IMR-90 (cell line): ENCODE measurements at regions not wholly inside any gene's neighbourhood (a gene's known extent, or its start where the extent isn't known, plus 50 kb on each side); places are given as distances from the start of the nearest gene placed in this dataset.

ENCODE experiments used
- BHLHE40 ChIP-seq: fragments of 150-350 bp; IDR thresholded peaks from 2 replicates; pipeline ENCODE4 v1.6.1; 2016; ENCODE audit warnings: mild to moderate bottlenecking, low read depth, low read length
- FOS ChIP-seq: fragments of 150-350 bp; IDR thresholded peaks from 2 replicates; pipeline ENCODE4 v1.6.1; 2016; ENCODE audit warnings: low read depth, low read length
- MXI1 ChIP-seq: IDR thresholded peaks from 2 replicates; pipeline ENCODE4 v1.6.1; 2012; ENCODE audit warnings: low read depth, mild to moderate bottlenecking, low read length, moderate library complexity, borderline replicate concordance
- POLR2A ChIP-seq: IDR thresholded peaks from 2 replicates; pipeline ENCODE4 v1.6.1; 2012; ENCODE audit warnings: mild to moderate bottlenecking, low read depth, low read length
- RAD21 ChIP-seq: IDR thresholded peaks from 2 replicates; pipeline ENCODE4 v1.6.1; 2012; ENCODE audit warnings: low read length, improper control_type of control experiment
- RCOR1 ChIP-seq: IDR thresholded peaks from 2 replicates; pipeline ENCODE4 v1.6.1; 2012; ENCODE audit warnings: mild to moderate bottlenecking, low read length, improper control_type of control experiment; ENCODE audit not compliant: insufficient replicate concordance
- SMC3 ChIP-seq: fragments of 150-350 bp; IDR thresholded peaks from 2 replicates; pipeline ENCODE4 v1.6.1; 2016; ENCODE audit warnings: low read depth, mild to moderate bottlenecking, antibody characterized with exemption, low read length, moderate library complexity
- TF ChIP-seq, protein P1 (sequence below): conservative IDR thresholded peaks from 2 replicates; pipeline ENCODE4 v1.5.1; 2012; ENCODE audit warnings: mild to moderate bottlenecking, low read depth, low read length, improper control_type of control experiment

DNA sequence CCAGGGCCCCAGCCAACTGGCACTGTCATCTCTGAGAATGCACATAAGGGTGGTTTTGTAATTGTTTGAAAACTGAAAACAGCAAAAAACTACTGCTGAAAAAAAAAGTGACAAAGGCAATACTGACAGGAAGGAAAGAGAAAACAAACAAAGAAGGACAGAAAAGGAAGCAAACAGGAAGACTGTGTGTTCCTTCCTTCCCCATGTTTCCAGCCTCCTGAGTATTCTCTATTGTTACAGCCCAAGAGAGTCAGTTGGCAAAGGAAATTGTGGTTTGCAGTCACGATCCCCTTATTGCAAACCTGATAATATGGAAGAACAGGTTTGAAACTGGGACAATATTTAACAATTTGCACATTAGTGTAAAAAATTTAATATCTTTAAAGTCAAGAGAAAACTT lies 1177.6 kb downstream of the PLA2G4A start:
- no peak for TF ChIP-seq POLR2A
- no peak for TF ChIP-seq MXI1
- TF ChIP-seq, protein P1, sequence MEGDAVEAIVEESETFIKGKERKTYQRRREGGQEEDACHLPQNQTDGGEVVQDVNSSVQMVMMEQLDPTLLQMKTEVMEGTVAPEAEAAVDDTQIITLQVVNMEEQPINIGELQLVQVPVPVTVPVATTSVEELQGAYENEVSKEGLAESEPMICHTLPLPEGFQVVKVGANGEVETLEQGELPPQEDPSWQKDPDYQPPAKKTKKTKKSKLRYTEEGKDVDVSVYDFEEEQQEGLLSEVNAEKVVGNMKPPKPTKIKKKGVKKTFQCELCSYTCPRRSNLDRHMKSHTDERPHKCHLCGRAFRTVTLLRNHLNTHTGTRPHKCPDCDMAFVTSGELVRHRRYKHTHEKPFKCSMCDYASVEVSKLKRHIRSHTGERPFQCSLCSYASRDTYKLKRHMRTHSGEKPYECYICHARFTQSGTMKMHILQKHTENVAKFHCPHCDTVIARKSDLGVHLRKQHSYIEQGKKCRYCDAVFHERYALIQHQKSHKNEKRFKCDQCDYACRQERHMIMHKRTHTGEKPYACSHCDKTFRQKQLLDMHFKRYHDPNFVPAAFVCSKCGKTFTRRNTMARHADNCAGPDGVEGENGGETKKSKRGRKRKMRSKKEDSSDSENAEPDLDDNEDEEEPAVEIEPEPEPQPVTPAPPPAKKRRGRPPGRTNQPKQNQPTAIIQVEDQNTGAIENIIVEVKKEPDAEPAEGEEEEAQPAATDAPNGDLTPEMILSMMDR, result no peak
- no peak for TF ChIP-seq SMC3
- no peak for TF ChIP-seq FOS
- no peak for TF ChIP-seq BHLHE40
- no peak for TF ChIP-seq RCOR1
- no peak for TF ChIP-seq RAD21
